Keratinocyte (primary cell): ENCODE measurements at regions not wholly inside any gene's neighbourhood (a gene's known extent, or its start where the extent isn't known, plus 50 kb on each side); places are given as distances from the start of the nearest gene placed in this dataset.

Experiments used
- DNase-seq: peaks from one replicate; pipeline ENCODE4 v3.0.0-alpha.2; 2011; ENCODE audit warnings: low read depth, missing footprints, low spot score
- FAIRE-seq: peaks from 2 replicates; lab custom pipeline; 2011; peaks lifted over from hg19 to GRCh38; lab: Jason Lieb, UNC
- H2AFZ ChIP-seq: 2 replicates; pipeline ENCODE4 v1.6.0; 2012; ENCODE audit warnings: low read length, control low read depth, inconsistent platforms; ENCODE audit not compliant: control insufficient read depth
- H3K27ac ChIP-seq: 2 replicates; pipeline ENCODE4 v1.5.1; 2011; ENCODE audit warnings: low read length; ENCODE audit not compliant: control insufficient read depth, insufficient read depth
- H3K27me3 ChIP-seq: 3 replicates; pipeline ENCODE4 v1.6.0; 2011; ENCODE audit warnings: low read length; ENCODE audit not compliant: control insufficient read depth, insufficient read depth; ENCODE audit errors: extremely low read depth
- H3K36me3 ChIP-seq, 2 experiments: 2 replicates in 1 of 2; 3 replicates in 1 of 2; pipeline ENCODE4 v1.5.1; 2011; ENCODE audit warnings: low read length in 2 of 2, mild to moderate bottlenecking in 1 of 2; ENCODE audit not compliant: control insufficient read depth in 2 of 2, insufficient read depth in 2 of 2; ENCODE audit errors: extremely low read depth in 1 of 2
- H3K4me1 ChIP-seq: 3 replicates; pipeline ENCODE4 v1.5.1; 2011; ENCODE audit warnings: low read length; ENCODE audit not compliant: control insufficient read depth, insufficient read depth; ENCODE audit errors: extremely low read depth
- H3K4me2 ChIP-seq: 3 replicates; pipeline ENCODE4 v1.6.0; 2011; ENCODE audit warnings: low read depth, low read length; ENCODE audit not compliant: control insufficient read depth, insufficient read depth; ENCODE audit errors: extremely low read depth
- H3K4me3 ChIP-seq, 3 experiments: fragments of 200-600 bp in 1 of 3; sonication (generic) in 1 of 3; 2 replicates in 2 of 3; 3 replicates in 1 of 3; pipeline ENCODE4 v1.5.1; 2011 to 2016; ENCODE audit warnings: low read length in 3 of 3, mild to moderate bottlenecking in 3 of 3, control low read depth in 2 of 3, inconsistent platforms in 1 of 3, low read depth in 1 of 3, mixed read lengths in 1 of 3, mixed run types in 1 of 3, moderate library complexity in 1 of 3; ENCODE audit not compliant: control insufficient read depth in 2 of 3, insufficient read depth in 2 of 3; ENCODE audit errors: extremely low read depth in 1 of 3
- H3K79me2 ChIP-seq: 2 replicates; pipeline ENCODE4 v1.6.0; 2012; ENCODE audit warnings: low read length; ENCODE audit not compliant: control insufficient read depth, insufficient read depth
- H3K9ac ChIP-seq: 3 replicates; pipeline ENCODE4 v1.6.0; 2011; ENCODE audit warnings: low read length; ENCODE audit not compliant: control insufficient read depth, insufficient read depth; ENCODE audit errors: extremely low read depth
- H3K9me1 ChIP-seq: 3 replicates; pipeline ENCODE4 v1.6.0; 2011; ENCODE audit warnings: low read length; ENCODE audit not compliant: control insufficient read depth, insufficient read depth; ENCODE audit errors: extremely low read depth
- H3K9me3 ChIP-seq: 2 replicates; pipeline ENCODE4 v1.5.1; 2012; ENCODE audit warnings: low read depth, low read length; ENCODE audit not compliant: control insufficient read depth
- H4K20me1 ChIP-seq: 3 replicates; pipeline ENCODE4 v1.6.0; 2011; ENCODE audit warnings: low read length; ENCODE audit not compliant: control insufficient read depth, insufficient read depth; ENCODE audit errors: extremely low read depth
- CTCF ChIP-seq, 3 experiments: IDR thresholded peaks in 1 of 3; conservative IDR thresholded peaks in 1 of 3; optimal IDR thresholded peaks in 1 of 3; 2 replicates in 2 of 3; 3 replicates in 1 of 3; pipeline versions ENCODE3 to v1.5.1; 2011; ENCODE audit warnings: low read length in 3 of 3, mild to moderate bottlenecking in 3 of 3, moderate library complexity in 2 of 3, control low read depth in 1 of 3, inconsistent platforms in 1 of 3; ENCODE audit not compliant: insufficient read depth in 2 of 3; ENCODE audit errors: extremely low read depth in 1 of 3
- EZH2 ChIP-seq: IDR thresholded peaks from one replicate; pipeline ENCODE4 v1.6.1; 2012; ENCODE audit warnings: inconsistent platforms, mild to moderate bottlenecking, low read length, moderate library complexity
- dilution Hi-C: fragments of 300-500 bp; cut with MboI; formaldehyde crosslinking; loops from one replicate; pipeline ENCODE4 v1.7.0; 2020; ENCODE audit warnings: low sequenced_read_pairs; ENCODE audit not compliant: extremely low pct_ligation_motif_present

GRCh38 chr4:24015782-24016181 is 125.9 kb upstream of the PPARGC1A start:
- DNase-seq (no peak), FAIRE-seq (no peak)
- Histone ChIP-seq H3K4me2 (no peak overlapping the region), H3K4me3 (no peak overlapping the region), H3K9ac (no peak overlapping the region), H3K36me3 (no peaks in the 10 kb centered on the region), H3K4me1 (no peaks in the 10 kb centered on the region), H2AFZ (no peak overlapping the region), H4K20me1 (peaks cover under 1% of the 10 kb centered on the region), H3K9me3 (no peaks in the 10 kb centered on the region), H3K27ac (no peak overlapping the region), H3K79me2 (no peaks in the 10 kb centered on the region), H3K9me1 (no peaks in the 10 kb centered on the region), H3K27me3 (no peaks in the 10 kb centered on the region)
- TF ChIP-seq CTCF (optimal IDR thresholded peaks at IDR 0.05 in 1 of 3, IDR thresholded peaks at IDR 0.05 in 1 of 3, conservative IDR thresholded peaks at IDR 0.05 in 1 of 3; ENCODE audit: extremely low read depth in 1 of 3, insufficient read depth in 2 of 3, low read length in 3 of 3) (no peak), EZH2 (no peak)
- dilution Hi-C loops = no loop called here

DNA sequence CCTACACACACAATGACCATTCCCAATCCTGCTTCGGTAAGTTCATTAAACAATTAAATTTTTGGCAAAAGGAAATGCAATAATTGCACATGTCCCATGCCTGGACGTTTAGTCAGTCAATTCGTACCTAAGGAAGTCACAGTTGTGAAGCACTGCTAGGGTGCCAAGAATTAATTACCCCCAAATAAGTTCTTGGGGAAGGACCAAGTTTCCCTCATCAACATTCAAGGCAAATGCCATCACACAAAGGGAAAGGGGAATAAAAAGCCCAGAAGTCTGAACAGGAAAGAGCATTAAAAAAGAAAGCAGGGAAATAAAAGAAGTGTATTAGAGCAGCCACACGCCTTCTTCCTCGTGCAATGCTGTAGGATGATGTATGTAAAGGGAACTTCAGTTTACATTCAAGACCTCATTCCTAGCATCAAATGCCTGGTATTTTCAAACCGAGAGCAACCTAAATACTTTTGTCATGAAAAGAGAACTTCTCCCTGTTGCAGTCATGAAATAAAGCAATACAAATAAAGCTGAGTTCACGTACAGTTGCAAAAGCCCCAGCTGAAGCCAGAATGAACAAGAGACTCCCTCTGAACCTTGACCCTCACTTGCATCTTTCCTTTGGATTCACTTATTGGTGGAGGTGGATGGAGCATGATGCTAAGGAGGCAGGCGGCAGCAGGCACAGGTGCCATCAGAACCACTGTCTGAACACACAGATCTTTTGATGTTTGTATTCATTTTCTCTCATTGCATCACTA is 124.0 kb upstream of the PPARGC1A start:
- no peaks in the 10 kb centered on the region for H3K9me3 ChIP-seq
- H3K9me1 ChIP-seq = no peaks in the 10 kb centered on the region
- no peak overlapping the region for H3K4me3 ChIP-seq
- H4K20me1 ChIP-seq = no peaks in the 10 kb centered on the region
- H3K36me3 ChIP-seq = no peaks in the 10 kb centered on the region
- DNase-seq = no peak
- H3K79me2 ChIP-seq = no peaks in the 10 kb centered on the region
- H3K4me2 ChIP-seq = no peak overlapping the region
- H3K27ac ChIP-seq = no peak overlapping the region
- dilution Hi-C loops = no loop called here
- no peak overlapping the region for H2AFZ ChIP-seq
- no peak overlapping the region for H3K9ac ChIP-seq
- no peak for FAIRE-seq
- H3K27me3 ChIP-seq = no peaks in the 10 kb centered on the region
- no peaks in the 10 kb centered on the region for H3K4me1 ChIP-seq
- no peak for TF ChIP-seq CTCF (optimal IDR thresholded peaks at IDR 0.05 in 1 of 3, IDR thresholded peaks at IDR 0.05 in 1 of 3, conservative IDR thresholded peaks at IDR 0.05 in 1 of 3; ENCODE audit: extremely low read depth in 1 of 3, insufficient read depth in 2 of 3, low read length in 3 of 3)
- no peak for TF ChIP-seq EZH2
